Omental fat pad (tissue), 1 donor: ENCODE measurements at regions not wholly inside any gene's neighbourhood (a gene's known extent, or its start where the extent isn't known, plus 50 kb on each side); places are given as distances from the start of the nearest gene placed in this dataset. TPM values are rescaled to one million over a fixed set of nuclear protein-coding genes. Genes with fewer than 3 reads are reported as not detected.

ENCODE experiments used
- small RNA-seq: library from RNA; depleted of rRNA; stranded (forward); fragments of <200 nt; gene quantifications from one replicate; pipeline ENCODE3, GENCODE V24; 2016

Small RNA genes lying in the stretch of these regions (small RNA-seq; reads per million reads assigned to genes)
- gene RN7SKP46, result not detected
